SK-N-SH (cell line): ENCODE measurements at regions not wholly inside any gene's neighbourhood (a gene's known extent, or its start where the extent isn't known, plus 50 kb on each side); places are given as distances from the start of the nearest gene placed in this dataset.

ENCODE experiments used
- CTCF ChIA-PET: fragments of 300-600, 350-600 bp; formaldehyde crosslinking; extraction: SDS; loops from one replicate; lab custom pipeline; 2021; lab: Yijun Ruan, JAX
- POLR2A ChIA-PET: fragments of 350-600 bp; sonication (Branson Sonifier 250); formaldehyde crosslinking; extraction: SDS; loops from one replicate; lab custom pipeline; 2020; ENCODE audit warnings: antibody characterized with exemption, inconsistent platforms; lab: Yijun Ruan, JAX
- DNase-seq: peaks from one replicate; pipeline ENCODE4 v3.0.0; 2012
- H2AFZ ChIP-seq: fragments of 200-600 bp; sonication (generic); 2 replicates; pipeline ENCODE4 v1.8.1; 2016; ENCODE audit warnings: antibody characterized with exemption, mild to moderate bottlenecking, low read depth
- H3F3A ChIP-seq: fragments of 200-600 bp; sonication (generic); replicated peaks from 2 replicates; pipeline ENCODE3; 2016; ENCODE audit warnings: antibody characterized with exemption, mild to moderate bottlenecking; ENCODE audit not compliant: insufficient read depth
- H3K27ac ChIP-seq, 2 experiments: fragments of 200-500 bp in 1 of 2; fragments of 200-600 bp in 1 of 2; sonication (Bioruptor generic) in 1 of 2; sonication (generic), shearing (Covaris generic) in 1 of 2; 2 replicates each; pipeline versions ENCODE4 v1.5.1 to v1.6.1; 2014 to 2016; ENCODE audit warnings: low read depth in 2 of 2, inconsistent platforms in 1 of 2, low read length in 1 of 2, mild to moderate bottlenecking in 1 of 2, mixed read lengths in 1 of 2
- H3K27me3 ChIP-seq: fragments of 200-600 bp; sonication (generic), shearing (Covaris generic); 2 replicates; pipeline ENCODE4 v1.6.1; 2016; ENCODE audit warnings: mixed run types; ENCODE audit not compliant: insufficient read depth
- H3K36me3 ChIP-seq, 2 experiments: fragments of 200-500 bp in 1 of 2; fragments of 200-600 bp in 1 of 2; sonication (Bioruptor generic) in 1 of 2; sonication (generic) in 1 of 2; replicated peaks in 1 of 2; 2 replicates each; pipeline versions ENCODE3 to v1.5.1; 2014 to 2016; ENCODE audit warnings: low read length in 1 of 2, mild to moderate bottlenecking in 1 of 2; ENCODE audit not compliant: insufficient read depth in 2 of 2, control insufficient read depth in 1 of 2
- H3K4me1 ChIP-seq, 2 experiments: fragments of 200-500 bp in 1 of 2; fragments of 200-600 bp in 1 of 2; sonication (Bioruptor generic) in 1 of 2; sonication (generic), shearing (Covaris generic) in 1 of 2; 2 replicates each; pipeline versions ENCODE4 v1.5.1 to v1.6.1; 2014 to 2016; ENCODE audit warnings: low read depth in 1 of 2, low read length in 1 of 2, mixed run types in 1 of 2; ENCODE audit not compliant: insufficient read depth in 2 of 2, control insufficient read depth in 1 of 2
- H3K4me2 ChIP-seq: fragments of 200-600 bp; sonication (generic), shearing (Covaris generic); 2 replicates; pipeline ENCODE4 v1.6.1; 2017; ENCODE audit warnings: mixed run types
- H3K4me3 ChIP-seq, 2 experiments: fragments of 200-500 bp in 1 of 2; fragments of 200-600 bp in 1 of 2; sonication (Bioruptor generic) in 1 of 2; sonication (generic), shearing (Covaris generic) in 1 of 2; 2 replicates each; pipeline versions ENCODE4 v1.5.1 to v1.8.1; 2014 to 2016; ENCODE audit warnings: low read depth in 2 of 2, inconsistent platforms in 1 of 2, low read length in 1 of 2, mild to moderate bottlenecking in 1 of 2, mixed read lengths in 1 of 2, moderate library complexity in 1 of 2
- H3K79me2 ChIP-seq: fragments of 200-600 bp; sonication (generic); 2 replicates; pipeline ENCODE4 v1.8.1; 2017; ENCODE audit warnings: mild to moderate bottlenecking; ENCODE audit not compliant: insufficient read depth
- H3K9ac ChIP-seq: fragments of 200-600 bp; sonication (generic); 2 replicates; pipeline ENCODE4 v1.6.1; 2017; ENCODE audit warnings: mixed run types
- H3K9me2 ChIP-seq: fragments of 200-600 bp; sonication (generic); 2 replicates; pipeline ENCODE4 v1.6.1; 2017; ENCODE audit warnings: mixed run types
- H3K9me3 ChIP-seq: fragments of 200-600 bp; sonication (generic); 2 replicates; pipeline ENCODE4 v1.6.1; 2017; ENCODE audit warnings: mixed run types, mild to moderate bottlenecking, moderate library complexity
- H4K20me1 ChIP-seq: fragments of 200-600 bp; sonication (generic); 2 replicates; pipeline ENCODE4 v1.6.1; 2017; ENCODE audit warnings: mild to moderate bottlenecking, mixed run types; ENCODE audit not compliant: insufficient read depth
- ELF1 ChIP-seq: IDR thresholded peaks from 2 replicates; pipeline ENCODE4 v1.4.0; 2012
- EZH2phosphoT487 ChIP-seq: fragments of 200-600 bp; sonication (generic); IDR thresholded peaks from 2 replicates; pipeline ENCODE4 v1.6.1; 2017; ENCODE audit warnings: low read depth, mixed run types, mild to moderate bottlenecking, antibody characterized with exemption, moderate library complexity, borderline replicate concordance
- GABPA ChIP-seq: IDR thresholded peaks from 2 replicates; pipeline ENCODE4 v1.4.0; 2012; ENCODE audit warnings: low read depth, mild to moderate bottlenecking
- JUND ChIP-seq: IDR thresholded peaks from 2 replicates; pipeline ENCODE4 v1.4.0; 2012
- MEF2A ChIP-seq: IDR thresholded peaks from 2 replicates; pipeline ENCODE4 v1.4.0; 2012; ENCODE audit warnings: low read depth, borderline replicate concordance
- NRF1 ChIP-seq: IDR thresholded peaks from 2 replicates; pipeline ENCODE4 v1.6.1; 2012; ENCODE audit warnings: low read depth, mild to moderate bottlenecking, low read length
- RAD21 ChIP-seq: IDR thresholded peaks from 2 replicates; pipeline ENCODE4 v1.6.1; 2012; ENCODE audit warnings: mild to moderate bottlenecking, low read length
- RCOR1 ChIP-seq: fragments of 150-350 bp; IDR thresholded peaks from 2 replicates; pipeline ENCODE4 v1.6.1; 2017; ENCODE audit warnings: antibody characterized with exemption, low read length
- SIN3A ChIP-seq: IDR thresholded peaks from 2 replicates; pipeline ENCODE4 v1.6.1; 2012; ENCODE audit warnings: low read depth, mild to moderate bottlenecking, low read length, moderate library complexity, borderline replicate concordance
- SMC3 ChIP-seq: IDR thresholded peaks from 2 replicates; pipeline ENCODE4 v1.6.1; 2012; ENCODE audit warnings: low read depth, low read length, improper control_type of control experiment
- TAF1 ChIP-seq: IDR thresholded peaks from 2 replicates; pipeline ENCODE4 v1.6.1; 2012; ENCODE audit warnings: low read depth, mild to moderate bottlenecking, low read length, moderate library complexity, borderline replicate concordance
- TCF12 ChIP-seq: IDR thresholded peaks from 2 replicates; pipeline ENCODE4 v1.4.0; 2012
- TEAD4 ChIP-seq: IDR thresholded peaks from 2 replicates; pipeline ENCODE4 v1.4.0; 2012; ENCODE audit warnings: mild to moderate bottlenecking, borderline replicate concordance; ENCODE audit not compliant: insufficient read depth
- USF1 ChIP-seq: IDR thresholded peaks from 2 replicates; pipeline ENCODE4 v1.4.0; 2012; ENCODE audit warnings: low read depth, borderline replicate concordance
- WGBS: methylation state at CpG from one replicate; pipeline ENCODE4 v1.1.6; 2017; ENCODE audit warnings: low lambda C conversion rate; 5-methylcytosine and 5-hydroxymethylcytosine counted together
- TF ChIP-seq, protein P1 (sequence below): IDR thresholded peaks from 2 replicates; pipeline ENCODE4 v1.4.0; 2012; ENCODE audit warnings: low read depth, borderline replicate concordance
- TF ChIP-seq, protein P2 (sequence below): IDR thresholded peaks from 2 replicates; pipeline ENCODE4 v1.6.1; 2012; ENCODE audit warnings: mild to moderate bottlenecking, low read depth, low read length, moderate library complexity

DNA sequence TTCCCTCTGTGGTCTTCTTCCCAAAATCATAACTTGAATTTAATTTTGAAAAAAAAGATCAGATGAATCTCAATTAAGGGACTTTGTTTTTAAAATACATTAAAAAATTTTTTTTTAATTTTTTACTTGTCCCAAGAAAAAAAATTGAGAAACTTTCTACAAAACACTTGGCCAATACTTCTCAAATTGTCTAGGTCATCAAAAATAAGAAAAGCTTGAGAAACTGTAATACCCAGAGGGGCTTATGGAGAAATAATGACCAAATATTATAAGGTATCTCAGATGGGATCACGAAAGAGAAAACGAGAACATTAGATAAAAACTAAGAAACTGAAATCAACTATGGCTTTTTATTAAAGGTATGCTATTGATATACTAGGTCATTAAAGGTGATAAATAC, 835.0 kb downstream of the GATA3 start:
- POLR2A ChIA-PET: no interaction called here
- Histone ChIP-seq H3K9me2 (no peaks in the 10 kb centered on the region; the same call in 1 of the 2 replicates), H3K27me3 (no peaks in the 10 kb centered on the region), H3K4me2 (no peak overlapping the region), H3K79me2 (no peaks in the 10 kb centered on the region), H2AFZ (no peak overlapping the region), H3K9me3 (no peaks in the 10 kb centered on the region), H3K4me3 (no peak overlapping the region), H4K20me1 (no peaks in the 10 kb centered on the region), H3F3A (no peaks in the 10 kb centered on the region), H3K27ac (no peak overlapping the region), H3K4me1 (no peaks in the 10 kb centered on the region), H3K9ac (no peak overlapping the region)
- no peak for DNase-seq
- WGBS: 38% methylated on average over 2 of the region's 2 CpGs
- CTCF ChIA-PET: no interaction called here
- TF ChIP-seq, protein P1, sequence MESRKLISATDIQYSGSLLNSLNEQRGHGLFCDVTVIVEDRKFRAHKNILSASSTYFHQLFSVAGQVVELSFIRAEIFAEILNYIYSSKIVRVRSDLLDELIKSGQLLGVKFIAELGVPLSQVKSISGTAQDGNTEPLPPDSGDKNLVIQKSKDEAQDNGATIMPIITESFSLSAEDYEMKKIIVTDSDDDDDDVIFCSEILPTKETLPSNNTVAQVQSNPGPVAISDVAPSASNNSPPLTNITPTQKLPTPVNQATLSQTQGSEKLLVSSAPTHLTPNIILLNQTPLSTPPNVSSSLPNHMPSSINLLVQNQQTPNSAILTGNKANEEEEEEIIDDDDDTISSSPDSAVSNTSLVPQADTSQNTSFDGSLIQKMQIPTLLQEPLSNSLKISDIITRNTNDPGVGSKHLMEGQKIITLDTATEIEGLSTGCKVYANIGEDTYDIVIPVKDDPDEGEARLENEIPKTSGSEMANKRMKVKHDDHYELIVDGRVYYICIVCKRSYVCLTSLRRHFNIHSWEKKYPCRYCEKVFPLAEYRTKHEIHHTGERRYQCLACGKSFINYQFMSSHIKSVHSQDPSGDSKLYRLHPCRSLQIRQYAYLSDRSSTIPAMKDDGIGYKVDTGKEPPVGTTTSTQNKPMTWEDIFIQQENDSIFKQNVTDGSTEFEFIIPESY: no peak
- TF ChIP-seq GABPA (no peak), JUND (no peak), MEF2A (no peak), SMC3 (no peak), TEAD4 (no peak), USF1 (no peak), RAD21 (no peak)
- TF ChIP-seq, all 33 proteins: peak for 0
- H3K36me3 ChIP-seq: peaks cover 0 to 4% of the 10 kb centered on the region in 2 experiments

DNA sequence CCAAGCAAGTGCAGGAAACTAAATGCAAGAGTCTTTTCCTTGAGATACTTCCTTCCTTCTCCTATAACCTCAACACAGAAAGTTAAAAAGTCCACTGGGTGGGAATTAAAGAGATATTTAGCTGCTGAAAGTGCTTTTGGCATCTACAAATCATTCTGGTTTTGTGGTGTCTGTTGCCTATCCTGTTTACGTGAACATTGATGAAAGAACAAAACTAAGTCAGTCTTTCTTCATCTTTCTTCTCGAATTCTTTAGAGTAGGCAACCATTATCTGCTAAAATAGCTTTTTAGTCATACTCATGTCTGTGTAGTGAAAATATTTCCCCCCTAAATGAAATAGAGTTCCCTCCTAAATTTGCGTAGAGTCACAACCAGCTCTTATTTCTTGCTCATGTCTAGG, 838.6 kb downstream of the GATA3 start:
- 47% methylated on average over 3 of the region's 3 CpGs for WGBS
- Histone ChIP-seq H3K36me3 (no peaks in the 10 kb centered on the region), H3K4me1 (no peaks in the 10 kb centered on the region), H4K20me1 (no peaks in the 10 kb centered on the region), H3K9ac (no peak overlapping the region), H3K27ac (no peak overlapping the region), H3K4me2 (no peak overlapping the region), H3F3A (no peaks in the 10 kb centered on the region), H3K27me3 (no peaks in the 10 kb centered on the region), H3K9me2 (no peaks in the 10 kb centered on the region; the same call in 1 of the 2 replicates), H2AFZ (no peak overlapping the region), H3K79me2 (no peaks in the 10 kb centered on the region), H3K4me3 (no peak overlapping the region), H3K9me3 (no peaks in the 10 kb centered on the region)
- TF ChIP-seq RCOR1 (no peak), TCF12 (no peak), EZH2phosphoT487 (no peak), MEF2A (no peak), SIN3A (no peak), GABPA (no peak), RAD21 (no peak), NRF1 (no peak), TAF1 (no peak), ELF1 (no peak)
- TF ChIP-seq, protein P2, sequence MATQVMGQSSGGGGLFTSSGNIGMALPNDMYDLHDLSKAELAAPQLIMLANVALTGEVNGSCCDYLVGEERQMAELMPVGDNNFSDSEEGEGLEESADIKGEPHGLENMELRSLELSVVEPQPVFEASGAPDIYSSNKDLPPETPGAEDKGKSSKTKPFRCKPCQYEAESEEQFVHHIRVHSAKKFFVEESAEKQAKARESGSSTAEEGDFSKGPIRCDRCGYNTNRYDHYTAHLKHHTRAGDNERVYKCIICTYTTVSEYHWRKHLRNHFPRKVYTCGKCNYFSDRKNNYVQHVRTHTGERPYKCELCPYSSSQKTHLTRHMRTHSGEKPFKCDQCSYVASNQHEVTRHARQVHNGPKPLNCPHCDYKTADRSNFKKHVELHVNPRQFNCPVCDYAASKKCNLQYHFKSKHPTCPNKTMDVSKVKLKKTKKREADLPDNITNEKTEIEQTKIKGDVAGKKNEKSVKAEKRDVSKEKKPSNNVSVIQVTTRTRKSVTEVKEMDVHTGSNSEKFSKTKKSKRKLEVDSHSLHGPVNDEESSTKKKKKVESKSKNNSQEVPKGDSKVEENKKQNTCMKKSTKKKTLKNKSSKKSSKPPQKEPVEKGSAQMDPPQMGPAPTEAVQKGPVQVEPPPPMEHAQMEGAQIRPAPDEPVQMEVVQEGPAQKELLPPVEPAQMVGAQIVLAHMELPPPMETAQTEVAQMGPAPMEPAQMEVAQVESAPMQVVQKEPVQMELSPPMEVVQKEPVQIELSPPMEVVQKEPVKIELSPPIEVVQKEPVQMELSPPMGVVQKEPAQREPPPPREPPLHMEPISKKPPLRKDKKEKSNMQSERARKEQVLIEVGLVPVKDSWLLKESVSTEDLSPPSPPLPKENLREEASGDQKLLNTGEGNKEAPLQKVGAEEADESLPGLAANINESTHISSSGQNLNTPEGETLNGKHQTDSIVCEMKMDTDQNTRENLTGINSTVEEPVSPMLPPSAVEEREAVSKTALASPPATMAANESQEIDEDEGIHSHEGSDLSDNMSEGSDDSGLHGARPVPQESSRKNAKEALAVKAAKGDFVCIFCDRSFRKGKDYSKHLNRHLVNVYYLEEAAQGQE: no peak
- ChIA-PET POLR2A (no interaction called here), CTCF (no interaction called here)
- no peak for DNase-seq
